B cell (primary cell): ENCODE measurements at regions not wholly inside any gene's neighbourhood (a gene's known extent, or its start where the extent isn't known, plus 50 kb on each side); places are given as distances from the start of the nearest gene placed in this dataset.

ENCODE experiments used
- ATAC-seq: fragments of 200-7000 bp; cut with Tn5 transposase; one replicate; pipeline ENCODE4 v1.10.0; 2021; ENCODE audit warnings: low read depth, mild to moderate bottlenecking, moderate number of reproducible peaks, moderate library complexity
- CTCF ChIA-PET: fragments of 350-600 bp; sonication (Branson Sonifier 250); formaldehyde crosslinking; loops from one replicate; lab custom pipeline; 2021; ENCODE audit warnings: antibody characterized with exemption, inconsistent platforms; lab: Charles Lee
- POLR2A ChIA-PET: fragments of 350-600 bp; sonication (Branson Sonifier 250); formaldehyde crosslinking; loops from one replicate; lab custom pipeline; 2021; ENCODE audit warnings: antibody characterized with exemption; lab: Charles Lee
- DNase-seq: peaks from one replicate; pipeline ENCODE4 v3.0.0; 2013
- H2AFZ ChIP-seq: 2 replicates; pipeline ENCODE4 v1.6.1; 2012; ENCODE audit warnings: mild to moderate bottlenecking, low read depth, low read length; ENCODE audit not compliant: insufficient read depth, poor library complexity, severe bottlenecking
- H3K27ac ChIP-seq, 2 donors: 1 replicate in 1 of 2; 2 replicates in 1 of 2; pipeline ENCODE4 v1.5.1; 2012 to 2013; ENCODE audit warnings: low read length in 2 of 2, mild to moderate bottlenecking in 2 of 2, moderate library complexity in 1 of 2
- H3K27me3 ChIP-seq, 4 experiments: fragments of 200-600 bp in 1 of 4; sonication (generic) in 1 of 4; replicated peaks in 1 of 4; 1 replicate in 2 of 4; 2 replicates in 2 of 4; pipeline versions ENCODE4 v1.6.1 to v1.7.0; 2013 to 2016; ENCODE audit warnings: low read length in 3 of 4, mild to moderate bottlenecking in 2 of 4, mixed read lengths in 1 of 4, moderate library complexity in 1 of 4; ENCODE audit not compliant: insufficient read depth in 4 of 4, control insufficient read depth in 3 of 4; ENCODE audit errors: control extremely low read depth in 1 of 4
- H3K36me3 ChIP-seq, 2 experiments: replicated peaks in 1 of 2; 1 replicate in 1 of 2; 2 replicates in 1 of 2; pipeline versions ENCODE4 v1.6.1 to v1.7.1; 2013; ENCODE audit warnings: low read length in 1 of 2; ENCODE audit not compliant: insufficient read depth in 2 of 2, control insufficient read depth in 1 of 2; ENCODE audit errors: control extremely low read depth in 1 of 2, extremely low read depth in 1 of 2
- H3K4me1 ChIP-seq, 2 donors: fragments of 200-600 bp in 1 of 2; sonication (generic) in 1 of 2; 1 replicate in 1 of 2; 2 replicates in 1 of 2; pipeline versions ENCODE4 v1.5.1 to v1.6.1; 2013 to 2017; ENCODE audit warnings: low read length in 2 of 2; ENCODE audit not compliant: control insufficient read depth in 2 of 2, insufficient read depth in 2 of 2
- H3K4me2 ChIP-seq: replicated peaks from 2 replicates; pipeline ENCODE3; 2012; ENCODE audit warnings: mild to moderate bottlenecking, low read depth, low read length; ENCODE audit not compliant: poor library complexity, severe bottlenecking
- H3K4me3 ChIP-seq, 5 experiments: fragments of 200-600 bp in 1 of 5; sonication (generic) in 1 of 5; 1 replicate in 3 of 5; 2 replicates in 2 of 5; pipeline versions ENCODE4 v1.5.1 to v1.7.0; 2011 to 2016; ENCODE audit warnings: low read length in 4 of 5, mild to moderate bottlenecking in 4 of 5, low read depth in 2 of 5, control low read depth in 1 of 5, moderate library complexity in 1 of 5; ENCODE audit not compliant: insufficient read depth in 1 of 5; ENCODE audit errors: control extremely low read depth in 1 of 5, extremely low read depth in 1 of 5
- H3K79me2 ChIP-seq: fragments of 200-600 bp; sonication (generic); one replicate; pipeline ENCODE4 v1.6.0; 2016; ENCODE audit warnings: low read length; ENCODE audit not compliant: control insufficient read depth, insufficient read depth
- H3K9ac ChIP-seq: fragments of 200-600 bp; sonication (generic); 2 replicates; pipeline ENCODE4 v1.6.1; 2017; ENCODE audit warnings: mild to moderate bottlenecking, low read length, moderate library complexity
- H3K9me3 ChIP-seq, 3 donors: one replicate each; pipeline versions ENCODE4 v1.6.1 to v1.7.1; 2013; ENCODE audit warnings: low read length in 2 of 3; ENCODE audit not compliant: control insufficient read depth in 2 of 3, insufficient read depth in 1 of 3; ENCODE audit errors: control extremely low read depth in 1 of 3
- H4K20me1 ChIP-seq: 2 replicates; pipeline ENCODE4 v1.6.0; 2012; ENCODE audit warnings: mild to moderate bottlenecking, low read length; ENCODE audit not compliant: insufficient read depth, control insufficient read depth, poor library complexity, severe bottlenecking
- H3K27ac Mint-ChIP-seq: one replicate; pipeline ENCODE4 v1.8.0; 2021; ENCODE audit warnings: mixed read lengths
- H3K27me3 Mint-ChIP-seq: one replicate; pipeline ENCODE4 v1.8.0; 2021; ENCODE audit warnings: mixed read lengths
- H3K4me1 Mint-ChIP-seq: one replicate; pipeline ENCODE4 v1.8.0; 2021; ENCODE audit warnings: mixed read lengths
- H3K4me3 Mint-ChIP-seq: one replicate; pipeline ENCODE4 v1.8.0; 2021; ENCODE audit warnings: mixed read lengths
- H3K9me3 Mint-ChIP-seq: one replicate; pipeline ENCODE4 v1.8.0; 2022; ENCODE audit warnings: mixed read lengths; ENCODE audit not compliant: insufficient read depth
- EZH2 ChIP-seq: IDR thresholded peaks from 2 replicates; pipeline ENCODE4 v1.6.1; 2012; ENCODE audit warnings: borderline replicate concordance, low read depth, mild to moderate bottlenecking, moderate library complexity, low read length; ENCODE audit not compliant: insufficient read depth, poor library complexity, severe bottlenecking
- WGBS: methylation state at CpG from one replicate; pipeline ENCODE4 v1.1.5; 2013; ENCODE audit warnings: missing lambda C conversion rate; ENCODE audit not compliant: insufficient coverage; 5-methylcytosine and 5-hydroxymethylcytosine counted together
- intact Hi-C: fragments of 100-400 bp; cut with micrococcal nuclease; formaldehyde crosslinking; loops from one replicate; pipeline ENCODE4 v1.10.0; 2022
- TF ChIP-seq, protein P1 (sequence below): fragments of 200-600 bp; IDR thresholded peaks from one replicate; pipeline ENCODE4 v1.8.0; 2022; ENCODE audit warnings: antibody characterized with exemption, mild to moderate bottlenecking

DNA sequence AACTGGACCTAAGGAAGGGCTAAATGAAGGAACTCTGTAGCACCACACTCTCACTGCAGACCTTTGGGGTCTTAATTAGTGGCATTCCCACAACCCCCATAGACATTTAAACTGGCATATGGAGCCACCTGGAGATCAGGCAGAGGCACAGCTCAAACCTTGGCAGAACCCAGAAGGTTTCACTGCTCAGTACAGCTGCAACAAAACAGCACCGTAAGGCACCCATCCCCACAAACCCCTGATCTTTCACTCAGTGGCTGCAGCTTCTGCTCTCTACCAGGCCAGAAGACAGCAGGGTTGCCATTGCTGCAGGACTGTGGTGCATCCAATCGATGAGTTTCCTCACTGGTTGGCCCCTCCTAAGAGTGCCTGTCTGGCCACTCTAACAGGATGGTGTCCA, 361.6 kb upstream of the VRK2 start:
- no peaks in the 10 kb centered on the region for H3K36me3 ChIP-seq
- Mint-ChIP-seq H3K9me3 (peaks cover 5% of the 10 kb centered on the region), H3K27me3 (no peaks in the 10 kb centered on the region), H3K27ac (no peak overlapping the region), H3K4me1 (no peaks in the 10 kb centered on the region), H3K4me3 (no peak overlapping the region)
- no peak overlapping the region for H3K9ac ChIP-seq
- intact Hi-C loops = no loop called here
- no peaks in the 10 kb centered on the region for H4K20me1 ChIP-seq
- no peak overlapping the region for H3K4me2 ChIP-seq
- ATAC-seq (no peak), DNase-seq (no peak)
- POLR2A ChIA-PET = no interaction called here
- no peak overlapping the region for H3K4me3 ChIP-seq
- no peaks in the 10 kb centered on the region for H3K4me1 ChIP-seq
- TF ChIP-seq, protein P1, sequence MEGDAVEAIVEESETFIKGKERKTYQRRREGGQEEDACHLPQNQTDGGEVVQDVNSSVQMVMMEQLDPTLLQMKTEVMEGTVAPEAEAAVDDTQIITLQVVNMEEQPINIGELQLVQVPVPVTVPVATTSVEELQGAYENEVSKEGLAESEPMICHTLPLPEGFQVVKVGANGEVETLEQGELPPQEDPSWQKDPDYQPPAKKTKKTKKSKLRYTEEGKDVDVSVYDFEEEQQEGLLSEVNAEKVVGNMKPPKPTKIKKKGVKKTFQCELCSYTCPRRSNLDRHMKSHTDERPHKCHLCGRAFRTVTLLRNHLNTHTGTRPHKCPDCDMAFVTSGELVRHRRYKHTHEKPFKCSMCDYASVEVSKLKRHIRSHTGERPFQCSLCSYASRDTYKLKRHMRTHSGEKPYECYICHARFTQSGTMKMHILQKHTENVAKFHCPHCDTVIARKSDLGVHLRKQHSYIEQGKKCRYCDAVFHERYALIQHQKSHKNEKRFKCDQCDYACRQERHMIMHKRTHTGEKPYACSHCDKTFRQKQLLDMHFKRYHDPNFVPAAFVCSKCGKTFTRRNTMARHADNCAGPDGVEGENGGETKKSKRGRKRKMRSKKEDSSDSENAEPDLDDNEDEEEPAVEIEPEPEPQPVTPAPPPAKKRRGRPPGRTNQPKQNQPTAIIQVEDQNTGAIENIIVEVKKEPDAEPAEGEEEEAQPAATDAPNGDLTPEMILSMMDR = no peak
- no peak for TF ChIP-seq EZH2
- H3K27ac ChIP-seq = no peak overlapping the region
- no peaks in the 10 kb centered on the region for H3K79me2 ChIP-seq
- WGBS = 97% methylated on average over 2 of the region's 2 CpGs
- peaks cover 0 to under 1% (median 0%) of the 10 kb centered on the region in 3 donors for H3K9me3 ChIP-seq
- H2AFZ ChIP-seq = no peak overlapping the region
- no peaks in the 10 kb centered on the region for H3K27me3 ChIP-seq
- CTCF ChIA-PET = no interaction called here

GRCh38 chr2:57692395-57692794, 354.2 kb upstream of the VRK2 start:
- H3K9me3 Mint-ChIP-seq = peaks cover 7% of the 10 kb centered on the region
- no peaks in the 10 kb centered on the region for H3K4me1 ChIP-seq
- no peak overlapping the region for H2AFZ ChIP-seq
- H3K9ac ChIP-seq = no peak overlapping the region
- DNase-seq (no peak), ATAC-seq (no peak)
- no peaks in the 10 kb centered on the region for H3K27me3 Mint-ChIP-seq
- H3K4me2 ChIP-seq = no peak overlapping the region
- no peaks in the 10 kb centered on the region for H3K4me1 Mint-ChIP-seq
- intact Hi-C loops = no loop called here
- H3K4me3 ChIP-seq = no peak overlapping the region
- H4K20me1 ChIP-seq = no peaks in the 10 kb centered on the region
- no peaks in the 10 kb centered on the region for H3K79me2 ChIP-seq
- no peak overlapping the region for H3K27ac Mint-ChIP-seq
- TF ChIP-seq EZH2 = no peak
- TF ChIP-seq, protein P1 = no peak
- CTCF ChIA-PET = no interaction called here
- H3K36me3 ChIP-seq = no peaks in the 10 kb centered on the region
- POLR2A ChIA-PET = no interaction called here
- no peak overlapping the region for H3K4me3 Mint-ChIP-seq
- H3K27me3 ChIP-seq = no peaks in the 10 kb centered on the region
- H3K9me3 ChIP-seq = peaks cover 0 to 10% (median 0%) of the 10 kb centered on the region in 3 donors
- no peak overlapping the region for H3K27ac ChIP-seq
